DMS 273 treated with DMSO at 0.1 percent for 48 hours (cell line): ENCODE measurements at regions not wholly inside any gene's neighbourhood (a gene's known extent, or its start where the extent isn't known, plus 50 kb on each side); places are given as distances from the start of the nearest gene placed in this dataset.
"Not testable (repeated sequence)": the region's sequence is repeated elsewhere in the genome, so short reads cannot be mapped to it uniquely, and the experiment has no call there.

Experiments used
- DNase-seq: peaks from one replicate; lab custom pipeline; 2025; lab: John Stamatoyannopoulos, UW

DNA sequence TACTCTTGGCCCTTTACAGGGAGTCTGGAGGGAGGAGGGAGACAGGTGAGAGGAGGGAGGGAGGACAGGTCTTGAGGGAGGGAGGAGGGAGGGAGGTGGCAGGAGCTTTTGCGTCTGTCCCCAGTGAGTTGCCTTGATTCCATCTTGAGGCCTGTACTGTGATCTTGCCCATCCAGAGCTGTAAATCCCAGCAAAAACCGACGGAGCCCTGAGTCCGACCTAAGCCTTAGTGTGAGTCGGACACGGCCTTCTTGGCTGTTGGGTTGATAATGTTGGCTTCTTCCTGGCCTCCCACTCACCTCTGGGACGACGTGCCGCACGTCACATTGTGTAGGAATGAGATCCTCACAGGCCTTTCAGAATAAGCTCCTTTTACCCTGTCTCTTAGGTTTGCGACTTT is 72.5 kb downstream of the RGS12 start:
- no peak for DNase-seq

DNA sequence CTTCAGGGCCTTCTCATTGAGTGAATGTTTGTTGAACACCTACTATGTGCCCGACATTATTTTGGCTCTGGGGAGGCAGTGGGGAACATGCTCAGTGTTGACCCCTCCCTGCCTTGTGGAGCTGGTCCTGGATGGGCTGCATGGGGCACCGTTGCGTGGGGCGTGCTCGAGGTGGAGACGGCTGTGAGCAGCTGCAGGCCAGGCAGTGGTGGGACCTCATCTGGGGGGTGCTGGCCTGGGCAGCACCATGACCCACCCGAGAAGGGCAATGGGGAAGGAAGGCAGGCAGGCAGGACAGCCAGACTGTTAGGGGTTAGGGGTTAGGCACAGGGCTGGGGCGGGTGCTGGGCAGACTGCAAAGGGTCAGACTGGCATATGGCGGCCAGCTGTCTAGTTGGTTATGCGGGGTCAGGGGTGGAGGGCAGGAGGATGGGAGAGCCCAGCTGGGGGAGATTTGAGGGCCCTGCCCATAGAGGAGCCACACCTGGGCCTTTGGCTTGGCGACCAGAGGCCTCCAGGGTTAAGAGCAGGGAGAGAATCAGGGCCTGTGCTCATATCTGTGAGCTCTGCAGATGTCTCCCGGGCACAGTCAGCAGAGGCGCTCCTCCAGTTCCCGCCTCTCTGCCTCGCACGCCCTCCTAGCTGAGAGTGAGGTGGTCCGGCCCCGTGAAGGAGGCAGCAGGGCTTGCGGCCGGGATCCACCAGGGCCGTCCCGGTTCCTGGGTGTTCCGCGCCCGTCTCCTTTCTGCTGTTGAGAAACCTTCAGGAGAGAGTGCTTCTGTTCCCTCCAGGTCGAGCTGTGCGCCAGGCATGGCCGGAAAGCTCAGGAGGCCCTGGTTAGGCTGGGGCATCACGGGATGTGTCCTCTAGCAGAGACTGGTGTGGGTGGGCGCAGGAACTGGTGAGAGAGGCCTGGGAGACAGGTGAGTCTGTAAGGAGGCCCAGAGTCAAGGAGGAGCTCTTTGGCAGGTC is 73.3 kb downstream of the RGS12 start:
- DNase-seq: no peak

DNA sequence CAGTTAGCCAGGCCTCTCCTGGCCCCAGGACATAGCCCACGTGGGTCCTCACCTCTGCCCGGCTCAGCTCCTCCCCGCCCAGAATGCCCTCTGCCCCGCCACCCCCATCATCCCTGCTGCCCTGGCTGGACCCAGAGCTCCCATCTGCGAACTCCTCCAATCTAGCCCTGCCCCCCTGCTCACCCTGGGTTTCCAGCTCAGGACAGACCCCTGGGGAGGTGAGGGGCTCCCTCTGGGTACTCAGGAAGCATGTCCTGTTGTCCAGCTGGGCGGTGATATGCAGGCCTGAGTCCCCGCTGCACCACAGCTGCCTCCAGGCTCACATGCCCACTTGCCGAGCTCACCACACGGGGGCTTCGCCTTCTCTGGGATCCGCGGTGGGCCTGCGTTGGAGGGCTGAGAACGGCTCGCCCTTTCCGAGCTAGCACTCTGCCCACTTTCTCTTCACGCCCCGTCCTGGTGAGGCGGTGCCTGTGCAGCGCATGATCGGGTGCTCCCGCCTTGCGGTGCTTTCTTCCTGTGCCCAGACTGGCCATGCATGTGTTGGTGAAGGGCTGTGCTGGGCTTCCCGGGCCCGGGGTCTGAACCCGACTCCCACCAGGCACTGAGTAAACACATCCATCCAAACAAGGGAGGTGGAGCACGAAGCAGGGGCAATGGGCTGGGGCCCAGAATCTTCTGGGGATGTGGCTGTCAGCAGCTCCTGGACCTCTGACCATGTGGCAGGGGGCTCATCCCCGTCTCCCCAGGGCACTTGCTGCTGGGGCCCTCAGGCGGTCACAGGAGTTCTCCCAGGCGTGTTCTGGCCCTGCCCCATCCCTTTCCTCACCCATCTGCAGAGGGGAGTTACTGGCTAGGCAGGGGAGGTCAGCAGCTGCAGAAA is 74.3 kb downstream of the RGS12 start:
- DNase-seq: no peak

DNA sequence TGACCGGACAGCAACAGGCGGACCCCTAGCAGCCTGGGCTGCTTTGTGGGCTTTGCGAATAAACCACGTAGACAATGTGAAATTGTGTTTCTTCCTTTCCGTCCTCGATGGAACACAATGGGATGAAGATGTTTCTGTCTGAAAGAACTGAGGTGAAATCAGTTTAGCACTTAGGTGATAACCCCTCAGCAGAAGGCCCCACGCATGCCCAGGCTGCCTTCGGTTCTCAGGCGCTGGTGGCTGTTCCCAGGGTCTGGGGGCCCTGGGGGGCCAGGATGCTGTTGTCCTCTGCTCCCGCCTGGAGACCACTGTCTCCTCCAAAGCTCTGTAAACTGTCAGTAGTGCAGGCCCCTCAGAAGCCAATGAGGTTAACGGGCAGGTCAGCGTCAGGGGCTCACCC is 73.9 kb upstream of the HGFAC start:
- DNase-seq: no peak

DNA sequence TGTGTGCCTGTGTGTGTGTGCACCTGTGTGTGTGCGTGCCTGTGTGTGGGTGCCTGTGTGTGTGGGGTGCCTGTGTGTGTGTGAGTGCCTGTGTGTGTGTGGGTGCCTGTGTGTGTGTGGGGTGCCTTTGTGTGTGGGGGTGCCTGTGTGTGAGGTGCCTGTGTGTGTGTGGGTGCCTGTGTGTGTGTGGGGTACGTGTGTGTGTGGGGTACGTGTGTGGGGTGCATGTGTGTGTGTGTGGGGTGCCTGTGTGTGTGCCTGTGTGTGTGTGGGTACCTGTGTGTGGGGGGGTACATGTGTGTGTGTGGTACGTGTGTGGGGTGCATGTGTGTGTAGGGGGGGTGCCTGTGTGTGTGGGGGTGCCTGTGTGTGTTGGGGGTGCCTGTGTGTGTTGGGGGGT is 73.4 kb upstream of the HGFAC start:
- no peak for DNase-seq

DNA sequence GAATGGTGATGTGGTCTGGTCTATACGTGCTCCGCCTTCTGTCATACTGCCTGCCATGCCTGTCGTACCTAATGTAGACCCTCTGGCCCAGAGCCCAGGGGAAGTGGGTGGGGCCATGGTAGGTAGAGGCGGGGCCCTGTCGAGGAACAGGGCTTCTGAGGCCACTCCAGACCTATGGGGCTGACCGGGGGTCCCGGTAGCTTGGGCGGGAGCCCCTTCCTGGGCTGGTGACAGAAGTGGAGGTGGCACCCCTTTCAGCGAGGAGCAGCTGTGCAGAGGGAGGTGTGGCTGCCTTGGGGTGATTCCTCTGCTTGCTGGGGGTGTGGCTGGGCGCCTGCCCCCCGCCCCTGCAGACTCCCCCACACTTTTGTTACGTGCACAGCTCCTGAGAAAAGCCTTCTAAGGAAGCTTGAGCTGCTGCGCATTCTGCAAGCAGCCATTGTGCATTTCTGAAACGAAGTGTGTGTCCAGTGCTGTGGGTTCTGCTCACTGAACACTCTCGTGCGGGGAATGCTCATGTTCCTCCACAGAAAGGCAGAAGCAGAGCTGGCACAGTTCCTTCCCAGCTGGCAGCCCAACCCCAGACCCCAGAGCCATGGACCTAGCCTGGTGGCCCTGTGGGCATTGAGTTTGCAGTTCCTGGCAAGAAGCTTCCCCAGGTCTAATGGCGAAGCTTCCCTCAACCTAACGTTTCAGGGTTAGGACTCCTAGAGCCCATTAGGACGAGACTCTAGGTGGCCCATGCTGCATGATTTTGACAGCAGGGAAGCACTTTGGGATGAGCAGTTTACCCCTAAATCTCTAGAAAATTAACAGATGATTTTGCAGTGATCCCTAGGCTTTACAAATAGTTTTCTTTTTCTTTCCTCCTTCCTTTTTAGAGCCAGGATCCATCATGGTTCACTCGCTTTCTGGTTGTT is 72.7 kb upstream of the HGFAC start:
- no peak for DNase-seq

DNA sequence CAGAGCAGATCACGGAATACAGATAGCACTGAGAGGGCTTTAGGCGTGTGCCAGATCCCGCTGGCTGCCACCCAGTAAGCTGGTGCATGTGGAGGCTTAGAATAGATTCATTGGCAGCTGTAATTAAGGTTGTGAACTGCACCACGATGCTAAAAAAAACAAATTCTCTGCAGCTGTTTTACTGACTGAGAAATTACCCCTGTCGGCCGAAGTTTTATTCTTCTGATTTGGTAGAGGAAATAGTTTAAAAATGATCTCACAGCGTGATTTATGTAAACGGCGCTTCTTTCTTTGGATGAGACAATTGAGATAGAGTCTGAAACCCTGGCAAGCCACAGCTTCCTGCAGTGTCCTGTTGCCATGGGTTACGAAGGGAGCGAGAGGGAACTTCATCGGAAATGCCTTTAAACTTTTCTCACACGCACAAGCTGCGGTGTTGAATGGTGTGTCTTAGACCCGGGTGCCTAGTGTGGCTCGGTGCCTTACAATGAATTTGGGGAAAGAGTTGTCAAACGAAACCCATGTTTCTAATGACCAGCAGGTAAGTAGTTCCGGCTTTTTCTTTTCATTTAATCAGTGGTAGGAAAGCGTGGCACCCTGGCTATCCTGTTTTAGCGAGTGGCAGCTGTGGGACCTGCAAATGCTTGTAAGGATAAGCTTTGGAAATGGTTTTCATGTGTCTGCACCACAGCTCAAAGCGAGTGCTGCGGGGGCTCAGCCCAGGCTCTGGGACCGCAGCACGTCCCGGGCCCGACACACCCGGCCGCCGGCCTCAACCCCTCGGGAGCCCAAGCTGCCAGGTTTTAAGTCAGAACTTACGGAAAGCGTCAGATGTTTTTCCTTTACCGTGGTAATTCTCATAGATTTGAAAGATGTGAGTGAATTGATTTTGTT is 71.7 kb upstream of the HGFAC start:
- no peak for DNase-seq

DNA sequence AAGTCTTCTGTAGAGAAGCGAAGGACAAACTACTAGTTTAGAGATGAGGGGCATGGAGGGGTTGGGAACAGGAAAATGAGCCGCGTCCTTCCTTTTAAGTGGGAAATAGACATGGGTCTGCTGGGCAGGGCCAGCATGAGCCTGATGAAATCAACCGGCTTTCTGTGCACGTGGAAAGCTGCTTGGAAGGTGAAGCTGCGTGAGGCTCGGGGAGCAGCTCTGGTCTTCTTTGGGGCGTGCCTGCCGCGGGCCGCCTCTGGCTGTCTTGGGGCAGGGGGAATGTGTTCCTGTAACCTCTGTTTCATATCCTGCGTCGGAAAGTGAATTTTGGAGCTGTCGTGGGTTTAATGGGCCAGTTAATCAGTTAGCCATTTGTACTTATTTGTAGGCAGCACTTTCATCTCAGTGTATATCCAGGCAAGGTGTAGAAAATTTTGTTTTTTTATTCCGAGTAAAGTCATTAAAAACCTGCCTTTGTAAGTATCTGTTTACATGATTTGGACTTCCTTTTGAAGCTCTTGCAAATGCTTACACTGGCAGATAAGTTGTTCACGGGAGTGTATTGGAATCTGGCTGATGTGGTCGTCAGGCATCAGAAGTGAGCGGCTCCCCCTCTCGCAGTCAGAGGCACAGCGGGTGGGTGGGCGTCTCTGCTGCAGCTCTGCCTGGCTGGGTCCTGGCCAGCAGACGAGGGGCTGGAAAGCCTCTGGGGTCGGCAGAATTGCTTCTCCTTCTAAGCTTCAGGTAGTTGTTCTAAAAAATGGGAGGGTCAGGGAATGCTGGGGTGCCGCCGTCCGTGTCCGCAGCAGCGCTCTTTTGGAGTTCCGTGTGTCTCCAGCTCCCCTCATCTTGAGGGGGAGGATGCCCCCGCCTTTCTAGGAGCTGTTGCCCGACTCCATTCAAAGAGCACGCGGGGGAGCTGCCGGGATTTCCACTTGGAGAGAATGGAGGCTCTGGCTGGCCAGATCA is 70.5 kb upstream of the HGFAC start:
- no peak for DNase-seq

DNA sequence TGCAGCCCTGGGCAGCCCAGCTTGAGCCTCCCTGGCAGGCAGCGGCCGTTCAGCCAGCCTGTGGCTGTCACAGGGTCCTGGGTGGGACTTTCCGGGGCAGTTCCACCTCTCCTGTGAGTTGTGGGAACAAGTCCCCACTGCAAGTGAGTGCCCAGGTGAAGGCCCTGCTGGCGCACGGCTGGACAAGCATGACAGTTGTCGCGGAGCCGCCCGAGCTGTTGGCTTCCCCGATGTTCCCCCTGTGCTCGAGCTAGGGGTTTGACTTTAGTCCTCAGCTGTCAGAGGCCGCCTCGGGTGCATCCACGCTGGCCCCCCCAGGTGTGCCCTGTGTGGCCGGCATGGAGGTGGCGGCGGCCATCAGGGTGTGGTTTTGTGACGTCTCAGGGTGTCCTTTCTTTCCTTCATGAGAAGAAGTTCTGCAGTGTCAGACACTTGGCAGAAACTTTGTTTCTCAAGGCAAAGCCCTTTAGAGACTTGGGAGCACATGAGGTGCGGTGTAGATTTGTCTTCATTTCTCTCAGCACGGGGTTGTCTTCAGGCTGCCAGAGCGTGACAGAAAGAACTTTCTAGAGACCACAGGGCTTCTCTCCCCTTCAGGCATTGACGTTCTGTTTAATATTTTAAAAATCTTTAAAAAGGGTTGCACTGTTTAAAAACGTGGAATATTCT is 69.4 kb upstream of the HGFAC start:
- no peak for DNase-seq

DNA sequence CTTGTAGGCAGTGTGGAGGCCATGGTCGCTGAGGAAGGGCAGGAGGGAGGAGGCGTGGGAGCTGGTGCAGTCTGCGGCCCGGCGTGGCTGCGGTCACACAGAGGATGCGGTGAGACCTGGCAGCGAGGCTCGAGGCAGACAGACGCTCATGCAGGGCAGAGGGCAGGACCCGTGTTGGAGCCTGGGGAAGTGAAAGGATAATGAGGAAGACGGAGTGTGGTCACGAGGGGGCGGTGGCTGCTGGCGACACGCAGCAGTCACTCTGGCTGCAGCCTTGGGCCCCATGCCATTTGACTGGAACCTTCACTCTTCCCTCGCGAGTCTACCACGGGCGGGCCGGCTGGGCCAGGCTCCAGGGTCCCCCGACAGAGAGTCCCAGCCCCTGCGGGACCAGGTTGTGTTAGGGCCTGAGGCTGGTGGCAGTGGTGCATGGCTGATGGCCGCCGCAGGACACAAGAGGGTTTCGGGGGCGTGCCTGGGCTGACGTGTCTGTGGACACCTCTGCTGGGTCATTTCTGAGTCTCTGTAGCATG is 68.8 kb upstream of the HGFAC start:
- no peak for DNase-seq

DNA sequence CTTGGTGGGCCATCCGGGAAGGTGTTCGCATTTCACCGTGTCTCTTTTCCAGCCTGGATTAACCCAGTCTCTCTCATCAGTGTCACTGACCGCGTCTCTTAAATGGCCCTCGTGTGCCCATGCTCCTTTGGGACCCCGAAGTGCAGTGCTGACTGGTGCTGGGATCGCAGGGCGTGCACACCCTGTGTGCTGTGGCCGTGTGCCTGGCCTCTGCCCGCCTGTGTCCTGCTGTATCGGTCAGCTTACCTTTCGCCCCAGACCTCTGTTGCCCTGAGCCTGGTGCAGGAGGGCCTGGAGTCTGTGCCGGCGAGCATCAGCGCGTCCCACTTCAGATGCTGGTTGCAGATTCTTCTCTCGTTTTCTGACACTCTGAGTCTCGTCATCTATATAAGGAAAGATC is 68.3 kb upstream of the HGFAC start:
- DNase-seq: no peak

DNA sequence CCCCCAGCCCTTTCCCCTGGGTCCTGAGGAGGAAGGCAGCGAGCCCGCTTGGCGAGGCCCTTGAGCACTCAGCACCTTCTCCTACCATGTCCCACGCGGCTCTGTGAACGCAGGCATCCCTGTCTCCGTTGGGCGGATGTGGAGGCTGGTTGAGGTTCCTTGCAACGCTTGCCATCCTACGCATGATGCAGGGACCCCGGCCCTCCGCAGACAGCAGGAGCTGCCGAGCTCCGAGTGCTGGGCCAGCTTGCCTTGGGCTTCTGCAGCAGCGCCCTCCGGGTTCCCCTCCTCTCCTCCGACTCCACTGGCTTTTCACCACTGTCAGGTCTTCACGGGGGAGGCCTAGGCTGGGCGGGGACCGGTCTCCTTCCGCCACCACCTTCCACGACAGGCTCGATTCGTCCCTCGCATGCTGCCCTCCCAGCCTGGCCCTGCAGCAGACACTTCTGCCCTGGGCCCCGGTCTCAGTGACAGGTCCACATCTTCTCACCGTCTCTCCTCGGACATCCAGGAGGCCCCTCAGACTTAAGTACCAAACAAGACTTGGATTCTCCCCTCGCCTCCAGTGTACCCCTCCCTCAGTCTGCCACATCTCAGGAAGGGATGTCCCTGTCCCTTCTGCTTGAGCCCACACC is 67.6 kb upstream of the HGFAC start:
- no peak for DNase-seq

DNA sequence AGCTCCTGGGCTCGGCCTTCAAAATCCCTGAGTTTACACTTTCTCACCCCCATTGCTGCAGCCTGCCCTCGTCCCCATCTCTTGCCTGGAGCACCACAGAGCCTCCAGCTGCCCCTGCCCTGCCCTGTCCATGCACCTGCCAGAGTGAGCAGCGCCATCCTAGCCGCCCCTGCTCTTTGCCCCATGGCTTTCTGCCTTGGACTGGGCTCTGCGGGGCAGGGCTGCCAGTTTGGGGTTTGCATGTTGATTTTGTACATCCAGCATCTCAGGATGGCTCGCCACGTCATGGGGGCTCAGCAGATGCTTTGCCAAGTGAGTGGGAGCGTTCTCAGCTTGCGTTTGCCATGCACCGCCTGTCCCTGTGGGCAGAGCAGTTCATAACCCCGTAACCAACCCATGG is 67.1 kb upstream of the HGFAC start:
- DNase-seq: no peak

DNA sequence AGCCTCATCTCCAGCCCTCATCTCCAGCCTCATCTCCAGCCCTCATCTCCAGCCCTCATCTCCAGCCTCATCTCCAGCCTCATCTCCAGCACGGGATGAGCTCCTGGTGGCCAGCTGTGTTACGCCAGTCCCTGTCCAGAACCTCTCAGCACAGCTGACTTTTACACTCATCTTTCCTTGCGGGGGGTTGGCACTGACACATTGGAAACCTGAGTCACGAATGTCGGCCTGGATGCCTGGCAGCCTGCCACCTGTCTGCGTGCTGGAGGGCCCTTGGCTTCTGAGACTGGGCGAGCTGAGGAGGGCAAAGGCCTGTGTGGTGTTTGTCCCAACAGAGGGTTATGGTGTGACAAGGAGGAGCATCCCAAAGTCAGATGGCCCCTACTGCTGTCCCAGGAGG is 66.1 kb upstream of the HGFAC start:
- no peak for DNase-seq

DNA sequence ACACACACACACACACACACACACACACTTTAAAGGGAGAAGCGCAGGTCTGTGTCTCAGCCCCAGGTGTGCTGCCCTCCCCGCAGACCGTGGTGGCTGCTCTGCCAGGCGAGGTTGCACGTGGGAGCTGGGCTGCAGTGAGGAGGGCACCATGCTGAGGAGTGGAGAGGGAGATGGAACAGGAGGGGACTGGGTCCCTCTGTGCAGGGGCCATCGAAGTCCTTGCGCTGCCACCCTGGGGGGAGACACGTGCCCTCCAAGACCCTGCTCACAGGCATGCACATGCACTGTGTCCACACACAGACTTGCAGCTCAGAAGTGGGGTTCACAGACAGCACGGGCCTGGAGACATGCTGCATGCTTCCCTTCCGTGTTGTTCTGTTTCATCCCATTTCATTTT is 65.5 kb upstream of the HGFAC start:
- no peak for DNase-seq

DNA sequence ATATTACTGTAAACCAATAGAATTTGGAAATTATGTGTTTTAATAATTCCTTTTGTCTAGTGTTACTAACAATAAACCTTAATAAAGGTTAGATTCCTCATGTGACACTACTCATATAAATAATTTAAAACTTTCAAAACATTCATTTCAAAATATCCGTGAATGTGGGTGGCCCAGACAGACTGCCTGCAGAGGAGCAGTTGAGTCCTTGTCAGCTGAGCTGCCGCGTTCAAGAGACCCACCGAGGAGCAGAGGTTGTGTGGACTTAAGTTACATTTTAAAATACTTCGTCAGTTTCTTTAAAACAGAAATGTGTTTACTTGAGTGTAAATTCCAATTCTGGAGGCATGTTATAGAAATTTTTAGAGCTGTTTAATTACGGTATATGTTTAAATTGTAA is 64.2 kb upstream of the HGFAC start:
- DNase-seq: no peak

DNA sequence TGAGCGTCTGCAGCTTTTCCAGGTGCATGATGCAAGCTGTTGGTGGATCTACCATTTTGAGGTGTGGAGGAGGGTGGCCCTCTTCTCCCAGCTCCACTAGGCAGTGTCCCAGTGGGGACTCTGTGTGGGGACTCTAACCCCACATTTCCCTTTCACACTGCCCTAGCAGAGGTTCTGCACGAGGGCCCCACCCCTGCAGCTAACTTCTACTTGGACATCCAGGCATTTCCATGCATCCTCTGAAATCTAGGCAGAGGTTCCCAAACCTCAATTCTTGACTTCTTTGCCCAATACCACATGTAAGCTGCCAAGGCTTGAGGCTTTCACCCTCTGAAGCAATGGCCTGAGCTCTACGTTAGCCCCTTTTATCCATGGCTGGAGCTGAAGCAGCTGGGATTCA is 61.4 kb upstream of the HGFAC start:
- DNase-seq: not testable (repeated sequence)

DNA sequence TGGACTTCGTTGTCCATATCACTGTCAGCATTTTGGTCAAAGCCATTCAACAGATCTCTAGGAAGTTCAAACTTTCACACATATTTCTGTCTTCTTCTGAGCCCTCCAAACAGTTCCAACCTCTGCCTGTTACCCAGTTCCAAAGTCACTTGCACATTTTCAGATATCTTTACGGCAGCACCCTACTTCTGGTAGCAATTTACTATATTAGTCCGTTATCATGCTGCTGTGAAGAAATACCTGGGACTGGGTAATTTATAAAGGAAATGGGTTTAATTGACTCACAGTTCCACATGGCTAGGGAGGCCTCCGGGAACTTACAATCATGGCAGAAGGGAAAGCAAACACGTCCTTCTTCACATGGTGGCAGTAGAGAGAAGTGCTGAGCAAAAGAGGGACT is 60.6 kb upstream of the HGFAC start:
- DNase-seq: not testable (repeated sequence)
